Astrocyte of the hippocampus (primary cell): ENCODE measurements at regions not wholly inside any gene's neighbourhood (a gene's known extent, or its start where the extent isn't known, plus 50 kb on each side); places are given as distances from the start of the nearest gene placed in this dataset.

Source experiments
- DNase-seq: peaks from one replicate; pipeline ENCODE4 v3.0.0; 2011; ENCODE audit warnings: low read depth, low spot score

- peak; percentile 94 for DNase-seq
These were observed 185.8 kb downstream of the PCSK1 start for GRCh38 chr5:96247097-96247701.

- DNase-seq: no peak
These were observed 187.6 kb downstream of the PCSK1 start for GRCh38 chr5:96245140-96246091.

- no peak for DNase-seq
These were observed 188.4 kb downstream of the PCSK1 start for GRCh38 chr5:96244696-96245095.

GRCh38 chr5:96243862-96244261, 189.2 kb downstream of the PCSK1 start:
- no peak for DNase-seq

- DNase-seq: no peak
These were observed 189.8 kb downstream of the PCSK1 start for GRCh38 chr5:96243203-96243602.

- DNase-seq: no peak
These were observed 190.5 kb downstream of the PCSK1 start for GRCh38 chr5:96242571-96242970.

GRCh38 chr5:96236831-96237230, 196.2 kb downstream of the PCSK1 start:
- DNase-seq: no peak

GRCh38 chr5:96236051-96236450, 197.0 kb downstream of the PCSK1 start:
- DNase-seq: no peak

- DNase-seq: no peak
These were observed 197.8 kb downstream of the PCSK1 start for GRCh38 chr5:96235008-96235910.

- no peak for DNase-seq
These were observed 200.4 kb downstream of the PCSK1 start for GRCh38 chr5:96232602-96233001.

GRCh38 chr5:96229188-96229587, 203.9 kb downstream of the PCSK1 start:
- no peak for DNase-seq

GRCh38 chr5:96228408-96228807, 204.6 kb downstream of the PCSK1 start:
- no peak for DNase-seq

GRCh38 chr5:96227957-96228356, 205.1 kb downstream of the PCSK1 start:
- no peak for DNase-seq

- DNase-seq: peak; percentile 83
These were observed 206.0 kb downstream of the PCSK1 start for GRCh38 chr5:96226941-96227552.

- DNase-seq: no peak
These were observed 210.9 kb downstream of the PCSK1 start for GRCh38 chr5:96222129-96222528.

GRCh38 chr5:96220610-96221390, 212.2 kb downstream of the PCSK1 start:
- DNase-seq: peak; percentile 73

GRCh38 chr5:96219580-96220281, 213.3 kb downstream of the PCSK1 start:
- DNase-seq: peak; percentile 84

- DNase-seq: no peak
These were observed 214.4 kb downstream of the PCSK1 start for GRCh38 chr5:96218653-96219052.

GRCh38 chr5:96214442-96215197, 218.4 kb downstream of the PCSK1 start:
- DNase-seq: no peak
